HEK293 (cell line): ENCODE measurements at regions not wholly inside any gene's neighbourhood (a gene's known extent, or its start where the extent isn't known, plus 50 kb on each side); places are given as distances from the start of the nearest gene placed in this dataset.

Experiments used
- CTCF ChIA-PET: fragments of 350-600 bp; formaldehyde crosslinking; extraction: SDS; loops from one replicate; lab custom pipeline; 2021; ENCODE audit warnings: antibody characterized with exemption; lab: Yijun Ruan, JAX
- POLR2A ChIA-PET: fragments of 300-600 bp; formaldehyde crosslinking; extraction: SDS; loops from one replicate; lab custom pipeline; 2020; ENCODE audit warnings: antibody characterized with exemption, inconsistent platforms; lab: Yijun Ruan, JAX
- H3K27ac ChIP-seq: fragments of 200-500 bp; sonication (Bioruptor generic); 2 replicates; pipeline ENCODE4 v1.5.1; 2014; ENCODE audit warnings: low read depth, low read length, control low read depth, inconsistent platforms; ENCODE audit errors: extremely low read depth
- H3K36me3 ChIP-seq, 2 experiments: fragments of 200-500 bp in 1 of 2; sonication (Bioruptor generic) in 1 of 2; 1 replicate in 1 of 2; 2 replicates in 1 of 2; pipeline ENCODE4 v1.5.1; 2014 to 2017; ENCODE audit warnings: inconsistent platforms in 2 of 2, low read length in 2 of 2; ENCODE audit not compliant: control insufficient read depth in 2 of 2, insufficient read depth in 1 of 2
- H3K4me1 ChIP-seq: fragments of 200-500 bp; sonication (Bioruptor generic); 2 replicates; pipeline ENCODE4 v1.5.1; 2014; ENCODE audit warnings: mild to moderate bottlenecking, low read length, inconsistent platforms; ENCODE audit not compliant: control insufficient read depth, insufficient read depth
- H3K4me3 ChIP-seq: 2 replicates; pipeline ENCODE4 v1.5.1; 2011; ENCODE audit warnings: low read depth, mild to moderate bottlenecking, control low read depth, low read length, moderate library complexity
- H3K9me3 ChIP-seq: fragments of 200-500 bp; sonication (Bioruptor generic); 2 replicates; pipeline ENCODE4 v1.5.1; 2014; ENCODE audit warnings: low read depth, low read length, inconsistent platforms; ENCODE audit not compliant: control insufficient read depth, insufficient read depth
- INSM2 ChIP-seq: fragments of 450-650 bp; formaldehyde crosslinking; IDR thresholded peaks from 2 replicates; pipeline ENCODE4 v1.5.1; 2016; ENCODE audit warnings: missing biosample characterization, missing genetic modification characterization
- KLF9 ChIP-seq: fragments of 450-650 bp; formaldehyde crosslinking; IDR thresholded peaks from 2 replicates; pipeline ENCODE4 v1.5.1; 2016; ENCODE audit warnings: missing biosample characterization, missing genetic modification characterization, low read depth
- MYNN ChIP-seq: fragments of 450-650 bp; formaldehyde crosslinking; IDR thresholded peaks from 2 replicates; pipeline ENCODE4 v1.5.1; 2016; ENCODE audit warnings: missing biosample characterization, missing genetic modification characterization, borderline replicate concordance
- OVOL3 ChIP-seq: fragments of 450-650 bp; formaldehyde crosslinking; IDR thresholded peaks from 2 replicates; pipeline ENCODE4 v1.5.1; 2016; ENCODE audit warnings: missing biosample characterization, missing genetic modification characterization
- PRDM6 ChIP-seq: fragments of 450-650 bp; formaldehyde crosslinking; IDR thresholded peaks from 2 replicates; pipeline ENCODE4 v1.5.1; 2017; ENCODE audit warnings: missing biosample characterization, missing genetic modification characterization
- REPIN1 ChIP-seq: fragments of 450-650 bp; formaldehyde crosslinking; IDR thresholded peaks from 2 replicates; pipeline ENCODE4 v1.5.1; 2017; ENCODE audit warnings: missing biosample characterization, missing genetic modification characterization, low read depth
- ZNF133 ChIP-seq: fragments of 450-650 bp; formaldehyde crosslinking; IDR thresholded peaks from 2 replicates; pipeline ENCODE4 v1.5.1; 2016; ENCODE audit warnings: missing biosample characterization, missing genetic modification characterization
- ZNF16 ChIP-seq: fragments of 450-650 bp; formaldehyde crosslinking; IDR thresholded peaks from 2 replicates; pipeline ENCODE4 v1.5.1; 2016; ENCODE audit warnings: low read depth, missing biosample characterization, missing genetic modification characterization
- ZNF174 ChIP-seq: fragments of 450-650 bp; formaldehyde crosslinking; IDR thresholded peaks from 2 replicates; pipeline ENCODE4 v1.5.0; 2017; ENCODE audit warnings: missing biosample characterization, mild to moderate bottlenecking, missing genetic modification characterization
- ZNF335 ChIP-seq: fragments of 450-650 bp; formaldehyde crosslinking; conservative IDR thresholded peaks from 2 replicates; pipeline ENCODE4 v1.5.1; 2016; ENCODE audit warnings: missing biosample characterization, missing genetic modification characterization
- ZNF350 ChIP-seq: fragments of 450-650 bp; formaldehyde crosslinking; IDR thresholded peaks from 2 replicates; pipeline ENCODE4 v1.5.0; 2017; ENCODE audit warnings: missing biosample characterization, mild to moderate bottlenecking, missing genetic modification characterization
- ZNF426 ChIP-seq: fragments of 450-650 bp; formaldehyde crosslinking; IDR thresholded peaks from 2 replicates; pipeline ENCODE4 v1.5.1; 2017; ENCODE audit warnings: missing biosample characterization, missing genetic modification characterization, mild to moderate bottlenecking, inconsistent platforms, moderate library complexity
- ZNF433 ChIP-seq: fragments of 450-650 bp; formaldehyde crosslinking; IDR thresholded peaks from 2 replicates; pipeline ENCODE4 v1.5.1; 2016; ENCODE audit warnings: missing biosample characterization, missing genetic modification characterization, low read depth
- ZNF558 ChIP-seq: fragments of 450-650 bp; formaldehyde crosslinking; IDR thresholded peaks from 2 replicates; pipeline ENCODE4 v1.5.1; 2016; ENCODE audit warnings: missing biosample characterization, missing genetic modification characterization
- ZNF623 ChIP-seq: fragments of 450-650 bp; formaldehyde crosslinking; IDR thresholded peaks from 2 replicates; pipeline ENCODE4 v1.5.1; 2016; ENCODE audit warnings: missing biosample characterization, missing genetic modification characterization
- ZNF624 ChIP-seq: fragments of 450-650 bp; formaldehyde crosslinking; IDR thresholded peaks from 2 replicates; pipeline ENCODE4 v1.5.1; 2017; ENCODE audit warnings: missing biosample characterization, missing genetic modification characterization
- ZNF639 ChIP-seq: fragments of 450-650 bp; formaldehyde crosslinking; IDR thresholded peaks from 2 replicates; pipeline ENCODE4 v1.5.1; 2016; ENCODE audit warnings: missing biosample characterization, missing genetic modification characterization
- ZNF830 ChIP-seq: fragments of 450-650 bp; IDR thresholded peaks from 2 replicates; pipeline ENCODE4 v1.5.0; 2018; ENCODE audit warnings: missing biosample characterization, missing genetic modification characterization, low read depth, mild to moderate bottlenecking, moderate library complexity
- ZSCAN18 ChIP-seq: fragments of 450-650 bp; formaldehyde crosslinking; IDR thresholded peaks from 2 replicates; pipeline ENCODE4 v1.5.1; 2016; ENCODE audit warnings: missing biosample characterization, missing genetic modification characterization
- ZXDB ChIP-seq: fragments of 450-650 bp; formaldehyde crosslinking; IDR thresholded peaks from 2 replicates; pipeline ENCODE4 v1.5.1; 2016; ENCODE audit warnings: missing biosample characterization, missing genetic modification characterization

GRCh38 chr5:158619083-158619788, 480.5 kb downstream of the EBF1 start:
- Histone ChIP-seq H3K4me1 (peaks cover 7% of the 10 kb centered on the region), H3K9me3 (no peaks in the 10 kb centered on the region), H3K36me3 (no peaks in the 10 kb centered on the region), H3K4me3 (no peak overlapping the region), H3K27ac (no peak overlapping the region)
- POLR2A ChIA-PET, result no interaction called here
- TF ChIP-seq ZSCAN18 (tag by site-specific recombination) (no peak), ZNF133 (tag by site-specific recombination) (peak; percentile 55; the same call in 1 of the 2 replicates)
- CTCF ChIA-PET, result interaction anchor here (0.6 to 1.2 kb wide), 2 partner anchors 13 to 15 kb away, joined by 3 read pairs; no protein-coding TSS in a partner anchor

- Histone ChIP-seq H3K4me1 (peaks cover 7% of the 10 kb centered on the region), H3K27ac (no peak overlapping the region), H3K36me3 (no peaks in the 10 kb centered on the region), H3K9me3 (no peaks in the 10 kb centered on the region), H3K4me3 (no peak overlapping the region)
- ChIA-PET POLR2A (no interaction called here), CTCF (interaction anchor here (0.5 to 1.2 kb wide), 3 partner anchors 14 to 155 kb away, joined by 3 read pairs; no protein-coding TSS in a partner anchor)
- TF ChIP-seq ZNF174 (tag by site-specific recombination) (no peak), ZXDB (tag by site-specific recombination) (no peak), ZNF639 (tag by site-specific recombination) (no peak), ZNF350 (tag by site-specific recombination) (no peak), ZNF433 (tag by site-specific recombination) (no peak), ZNF558 (tag by site-specific recombination) (no peak), ZNF16 (tag by site-specific recombination) (no peak), ZNF623 (no peak), ZNF335 (tag by site-specific recombination) (no peak), REPIN1 (tag by site-specific recombination) (no peak), PRDM6 (no peak), MYNN (tag by site-specific recombination) (no peak), ZNF830 (tag by site-specific recombination) (no peak), KLF9 (tag by site-specific recombination) (no peak), OVOL3 (tag by site-specific recombination) (no peak), ZNF426 (no peak), ZNF624 (no peak), INSM2 (tag by site-specific recombination) (no peak)
These were observed 481.5 kb downstream of the EBF1 start for GRCh38 chr5:158618256-158618655.
